GM12891 (cell line): ENCODE measurements at regions not wholly inside any gene's neighbourhood (a gene's known extent, or its start where the extent isn't known, plus 50 kb on each side); places are given as distances from the start of the nearest gene placed in this dataset.

ENCODE experiments used
- PAX5 ChIP-seq: IDR thresholded peaks from 2 replicates; pipeline ENCODE4 v1.6.1; 2011; ENCODE audit warnings: low read length, moderate library complexity, mild to moderate bottlenecking; ENCODE audit not compliant: insufficient read depth, severe bottlenecking
- POLR2A ChIP-seq: IDR thresholded peaks from 2 replicates; pipeline ENCODE4 v1.6.1; 2011; ENCODE audit warnings: low read depth, low read length, control low read depth
- POLR2AphosphoS5 ChIP-seq: IDR thresholded peaks from 2 replicates; pipeline ENCODE4 v1.6.1; 2011; ENCODE audit warnings: low read depth, low read length, control low read depth
- POU2F2 ChIP-seq: IDR thresholded peaks from 2 replicates; pipeline ENCODE4 v1.6.1; 2011; ENCODE audit warnings: low read depth, mild to moderate bottlenecking, control low read depth, low read length, moderate library complexity
- TAF1 ChIP-seq: IDR thresholded peaks from 2 replicates; pipeline ENCODE4 v1.6.1; 2011; ENCODE audit warnings: low read depth, low read length, control low read depth

GRCh38 chr11:91374794-91375193 is 849.8 kb upstream of the FAT3 start:
- TF ChIP-seq POLR2A, result no peak
- no peak for TF ChIP-seq TAF1
- TF ChIP-seq POLR2AphosphoS5, result no peak
- TF ChIP-seq POU2F2, result no peak
- TF ChIP-seq PAX5, result no peak
